Hypothalamus (tissue), 51 donors: ENCODE measurements at regions not wholly inside any gene's neighbourhood (a gene's known extent, or its start where the extent isn't known, plus 50 kb on each side); places are given as distances from the start of the nearest gene placed in this dataset.

ENCODE experiments used
- DNase-seq, 51 donors: peaks; one replicate each; lab custom pipeline; 2025; lab: John Stamatoyannopoulos, UW

DNA sequence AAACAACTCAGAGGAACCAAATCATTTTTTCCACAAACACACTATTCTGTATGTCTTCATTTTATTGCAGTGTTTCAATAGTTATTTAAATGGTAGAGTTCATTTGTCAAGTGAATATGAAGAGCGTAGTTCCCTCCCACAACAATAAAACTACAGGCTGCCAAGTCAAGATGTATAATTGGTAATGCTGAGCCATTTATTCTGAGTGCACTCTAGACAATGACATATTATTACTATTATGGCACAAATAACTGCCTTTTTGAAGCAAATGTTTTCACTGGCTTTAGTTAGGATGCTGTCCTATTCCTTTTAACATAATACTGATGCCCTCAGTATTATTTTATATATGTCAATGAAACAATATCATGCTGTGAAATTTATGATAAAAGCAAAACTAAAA is 102.7 kb upstream of the PCDH15 start:
- no peak for DNase-seq

- DNase-seq = no peak
Measured at GRCh38 chr10:54900584-54900983, 99.6 kb upstream of the PCDH15 start.

DNA sequence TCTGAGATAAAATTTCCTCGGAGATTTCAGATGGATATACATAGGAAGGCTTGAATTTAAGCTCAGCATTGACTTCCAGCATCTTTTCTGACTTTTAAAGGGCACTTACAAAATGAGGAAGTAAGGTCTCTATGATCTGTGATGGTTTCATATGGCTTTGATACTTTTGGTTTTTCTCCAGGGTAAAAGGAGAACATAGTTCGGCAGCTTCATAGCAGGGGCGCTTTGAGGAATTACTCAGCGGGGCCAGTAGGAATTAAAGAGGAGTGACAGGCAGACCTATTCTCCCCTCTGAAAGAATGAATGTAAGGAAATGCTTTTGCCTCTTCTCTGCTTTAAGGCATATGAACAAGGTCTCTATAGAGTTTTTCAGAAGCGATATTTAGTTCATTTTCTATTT is 80.0 kb upstream of the PCDH15 start:
- no peak for DNase-seq

- no peak for DNase-seq
Measured at GRCh38 chr10:54869022-54869421, 68.0 kb upstream of the PCDH15 start.

GRCh38 chr10:54866666-54867065 is 65.6 kb upstream of the PCDH15 start:
- DNase-seq = no peak

GRCh38 chr10:54854843-54855242 is 53.8 kb upstream of the PCDH15 start:
- no peak for DNase-seq

- DNase-seq = no peak
Measured at GRCh38 chr10:54854389-54854788, 53.4 kb upstream of the PCDH15 start.

GRCh38 chr10:54853883-54854282 is 52.9 kb upstream of the PCDH15 start:
- DNase-seq = no peak
